ENCODE measurements at regions not wholly inside any gene's neighbourhood (a gene's known extent, or its start where the extent isn't known, plus 50 kb on each side); places are given as distances from the start of the nearest gene placed in this dataset.

DNA sequence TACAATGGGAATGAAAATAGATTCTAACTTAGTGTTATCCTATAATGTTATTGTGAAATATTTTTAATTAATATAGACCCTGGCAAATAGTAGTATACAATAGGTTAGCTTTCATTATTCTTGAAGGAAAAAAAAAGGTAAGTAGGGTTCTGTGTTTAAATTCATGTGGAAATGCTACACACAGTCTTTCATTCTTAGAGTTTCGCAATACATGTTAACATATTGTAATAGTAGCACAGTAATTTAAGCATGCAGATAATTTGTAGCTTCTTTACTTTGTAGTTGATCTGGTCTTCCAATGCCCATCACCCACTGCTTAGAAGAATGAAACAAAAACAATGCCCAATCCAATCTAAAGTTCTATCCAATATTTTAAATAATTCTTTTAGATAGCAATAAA, 54.8 kb upstream of the MSTN start:
- H3K36me3 ChIP-seq, result no peaks in the 10 kb centered on the region
- H3K4me3 ChIP-seq, result no peak overlapping the region
- no peaks in the 10 kb centered on the region for H3K9me3 ChIP-seq
- TF ChIP-seq, protein P1, sequence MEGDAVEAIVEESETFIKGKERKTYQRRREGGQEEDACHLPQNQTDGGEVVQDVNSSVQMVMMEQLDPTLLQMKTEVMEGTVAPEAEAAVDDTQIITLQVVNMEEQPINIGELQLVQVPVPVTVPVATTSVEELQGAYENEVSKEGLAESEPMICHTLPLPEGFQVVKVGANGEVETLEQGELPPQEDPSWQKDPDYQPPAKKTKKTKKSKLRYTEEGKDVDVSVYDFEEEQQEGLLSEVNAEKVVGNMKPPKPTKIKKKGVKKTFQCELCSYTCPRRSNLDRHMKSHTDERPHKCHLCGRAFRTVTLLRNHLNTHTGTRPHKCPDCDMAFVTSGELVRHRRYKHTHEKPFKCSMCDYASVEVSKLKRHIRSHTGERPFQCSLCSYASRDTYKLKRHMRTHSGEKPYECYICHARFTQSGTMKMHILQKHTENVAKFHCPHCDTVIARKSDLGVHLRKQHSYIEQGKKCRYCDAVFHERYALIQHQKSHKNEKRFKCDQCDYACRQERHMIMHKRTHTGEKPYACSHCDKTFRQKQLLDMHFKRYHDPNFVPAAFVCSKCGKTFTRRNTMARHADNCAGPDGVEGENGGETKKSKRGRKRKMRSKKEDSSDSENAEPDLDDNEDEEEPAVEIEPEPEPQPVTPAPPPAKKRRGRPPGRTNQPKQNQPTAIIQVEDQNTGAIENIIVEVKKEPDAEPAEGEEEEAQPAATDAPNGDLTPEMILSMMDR (IDR thresholded peaks at IDR 0.05), result no peak
- no peaks in the 10 kb centered on the region for H3K4me1 ChIP-seq
- intact Hi-C loops (cut with DNase I; ENCODE audit: low total_unique reads), result no loop called here
- DNase-seq, result no peak
- no peaks in the 10 kb centered on the region for H3K27me3 ChIP-seq
- H3K27ac ChIP-seq, result no peak overlapping the region

DNA sequence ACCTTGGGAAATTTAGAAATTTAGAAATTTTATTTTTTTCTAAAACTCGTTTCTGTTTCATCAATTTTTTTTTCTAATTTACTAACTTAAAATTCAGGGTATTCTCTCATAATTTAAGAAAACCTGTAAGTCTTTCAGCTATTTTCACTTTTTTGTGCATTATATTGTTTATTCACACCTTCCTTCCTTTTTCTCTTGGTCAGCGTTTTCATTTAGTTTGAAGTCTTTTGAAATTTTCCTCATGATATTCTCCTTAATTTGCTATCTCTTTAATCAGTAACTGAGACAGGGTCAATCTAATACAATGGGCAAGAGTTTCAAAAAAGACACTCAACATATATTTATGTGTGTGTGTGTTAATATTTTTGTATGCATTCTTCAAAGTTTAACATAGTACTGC, 50.5 kb upstream of the MSTN start:
- no peaks in the 10 kb centered on the region for H3K9me3 ChIP-seq
- H3K4me1 ChIP-seq, result no peaks in the 10 kb centered on the region
- intact Hi-C loops (cut with DNase I; ENCODE audit: low total_unique reads), result no loop called here

More for the DNA sequence above, 50.5 kb upstream of the MSTN start:
- no peaks in the 10 kb centered on the region for H3K27me3 ChIP-seq
- DNase-seq, result no peak
- H3K36me3 ChIP-seq, result no peaks in the 10 kb centered on the region
- H3K27ac ChIP-seq, result no peak overlapping the region
- TF ChIP-seq, protein P1 (IDR thresholded peaks at IDR 0.05), result no peak
- no peak overlapping the region for H3K4me3 ChIP-seq

Measured in tibial artery (tissue), 4 donors.